ENCODE measurements at regions not wholly inside any gene's neighbourhood (a gene's known extent, or its start where the extent isn't known, plus 50 kb on each side); places are given as distances from the start of the nearest gene placed in this dataset.

DNA sequence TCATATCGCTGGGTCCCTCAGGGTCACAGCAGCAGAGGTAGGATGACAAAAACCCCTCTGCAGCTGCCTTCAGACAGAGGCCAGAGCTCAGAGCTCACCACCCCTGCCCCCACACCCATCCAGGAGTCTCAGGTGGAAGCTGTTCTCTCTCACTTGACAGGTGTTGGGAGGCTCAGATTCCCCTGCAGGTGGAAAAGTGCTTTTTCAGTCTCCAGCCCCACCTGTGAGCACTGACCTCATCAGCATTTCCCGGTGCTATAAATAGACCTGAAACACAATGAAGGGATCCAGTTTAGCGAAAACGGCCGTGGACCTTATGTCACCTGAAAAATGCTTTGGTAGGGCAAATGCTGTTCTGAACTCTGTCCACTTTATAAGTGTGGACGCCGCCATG lies 254.9 kb downstream of the NDUFA10 start:
- TF ChIP-seq POLR2AphosphoS5 (IDR thresholded peaks at IDR 0.05; ENCODE audit: low read depth, low read length), result no peak
- TF ChIP-seq SIN3A (IDR thresholded peaks at IDR 0.05; ENCODE audit: borderline replicate concordance, insufficient read depth, low read length), result no peak
- TF ChIP-seq FOXP2 (optimal IDR thresholded peaks at IDR 0.05; ENCODE audit: borderline replicate concordance, extremely low read depth, extremely low read length, insufficient read depth), result no peak
- TF ChIP-seq, protein P1, sequence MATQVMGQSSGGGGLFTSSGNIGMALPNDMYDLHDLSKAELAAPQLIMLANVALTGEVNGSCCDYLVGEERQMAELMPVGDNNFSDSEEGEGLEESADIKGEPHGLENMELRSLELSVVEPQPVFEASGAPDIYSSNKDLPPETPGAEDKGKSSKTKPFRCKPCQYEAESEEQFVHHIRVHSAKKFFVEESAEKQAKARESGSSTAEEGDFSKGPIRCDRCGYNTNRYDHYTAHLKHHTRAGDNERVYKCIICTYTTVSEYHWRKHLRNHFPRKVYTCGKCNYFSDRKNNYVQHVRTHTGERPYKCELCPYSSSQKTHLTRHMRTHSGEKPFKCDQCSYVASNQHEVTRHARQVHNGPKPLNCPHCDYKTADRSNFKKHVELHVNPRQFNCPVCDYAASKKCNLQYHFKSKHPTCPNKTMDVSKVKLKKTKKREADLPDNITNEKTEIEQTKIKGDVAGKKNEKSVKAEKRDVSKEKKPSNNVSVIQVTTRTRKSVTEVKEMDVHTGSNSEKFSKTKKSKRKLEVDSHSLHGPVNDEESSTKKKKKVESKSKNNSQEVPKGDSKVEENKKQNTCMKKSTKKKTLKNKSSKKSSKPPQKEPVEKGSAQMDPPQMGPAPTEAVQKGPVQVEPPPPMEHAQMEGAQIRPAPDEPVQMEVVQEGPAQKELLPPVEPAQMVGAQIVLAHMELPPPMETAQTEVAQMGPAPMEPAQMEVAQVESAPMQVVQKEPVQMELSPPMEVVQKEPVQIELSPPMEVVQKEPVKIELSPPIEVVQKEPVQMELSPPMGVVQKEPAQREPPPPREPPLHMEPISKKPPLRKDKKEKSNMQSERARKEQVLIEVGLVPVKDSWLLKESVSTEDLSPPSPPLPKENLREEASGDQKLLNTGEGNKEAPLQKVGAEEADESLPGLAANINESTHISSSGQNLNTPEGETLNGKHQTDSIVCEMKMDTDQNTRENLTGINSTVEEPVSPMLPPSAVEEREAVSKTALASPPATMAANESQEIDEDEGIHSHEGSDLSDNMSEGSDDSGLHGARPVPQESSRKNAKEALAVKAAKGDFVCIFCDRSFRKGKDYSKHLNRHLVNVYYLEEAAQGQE (IDR thresholded peaks at IDR 0.05; ENCODE audit: insufficient read depth in 1 of 2, low read depth in 2 of 2, low read length in 2 of 2), result no peak
- no peak for TF ChIP-seq TAF1 (IDR thresholded peaks at IDR 0.05; ENCODE audit: borderline replicate concordance, insufficient read depth, low read length)

DNA sequence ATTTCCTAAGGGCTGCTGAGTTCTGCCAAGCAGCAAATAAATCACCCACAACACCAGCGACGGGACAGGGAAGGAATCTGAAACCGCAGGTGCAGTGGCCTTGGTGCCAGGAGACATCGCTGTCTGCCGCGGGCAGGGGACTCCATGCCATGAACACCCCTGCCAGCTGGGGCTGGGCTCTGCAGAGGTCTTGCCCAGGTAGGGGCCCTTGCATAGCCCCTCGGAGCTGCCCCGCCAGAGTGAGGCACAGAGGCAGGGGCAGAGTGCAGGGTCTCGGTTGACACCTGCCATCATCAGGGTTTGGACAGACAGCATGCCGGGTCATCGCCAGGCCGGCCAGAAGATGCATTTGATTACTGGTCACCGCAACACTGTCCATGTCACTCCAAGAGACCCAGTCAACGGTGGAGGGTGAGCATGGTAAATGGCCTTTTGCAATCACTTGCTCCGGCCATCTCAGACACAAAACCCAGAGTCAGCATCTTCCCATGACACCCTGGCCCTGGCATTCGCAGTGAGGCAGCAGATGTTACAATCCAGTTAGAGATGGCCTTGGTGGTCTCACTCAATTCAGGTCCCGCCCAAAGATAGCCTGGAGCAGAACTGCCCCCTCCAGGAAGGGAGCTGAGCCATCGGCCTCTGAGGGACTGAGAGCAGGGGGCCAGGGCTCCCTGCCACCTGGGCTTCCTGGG lies 255.4 kb downstream of the NDUFA10 start:
- TF ChIP-seq POLR2AphosphoS5 (IDR thresholded peaks at IDR 0.05; ENCODE audit: low read depth, low read length), result no peak
- TF ChIP-seq, protein P1 (IDR thresholded peaks at IDR 0.05; ENCODE audit: insufficient read depth in 1 of 2, low read depth in 2 of 2, low read length in 2 of 2), result no peak
- TF ChIP-seq TAF1 (IDR thresholded peaks at IDR 0.05; ENCODE audit: borderline replicate concordance, insufficient read depth, low read length), result no peak
- TF ChIP-seq FOXP2 (optimal IDR thresholded peaks at IDR 0.05; ENCODE audit: borderline replicate concordance, extremely low read depth, extremely low read length, insufficient read depth), result no peak
- TF ChIP-seq SIN3A (IDR thresholded peaks at IDR 0.05; ENCODE audit: borderline replicate concordance, insufficient read depth, low read length), result no peak

DNA sequence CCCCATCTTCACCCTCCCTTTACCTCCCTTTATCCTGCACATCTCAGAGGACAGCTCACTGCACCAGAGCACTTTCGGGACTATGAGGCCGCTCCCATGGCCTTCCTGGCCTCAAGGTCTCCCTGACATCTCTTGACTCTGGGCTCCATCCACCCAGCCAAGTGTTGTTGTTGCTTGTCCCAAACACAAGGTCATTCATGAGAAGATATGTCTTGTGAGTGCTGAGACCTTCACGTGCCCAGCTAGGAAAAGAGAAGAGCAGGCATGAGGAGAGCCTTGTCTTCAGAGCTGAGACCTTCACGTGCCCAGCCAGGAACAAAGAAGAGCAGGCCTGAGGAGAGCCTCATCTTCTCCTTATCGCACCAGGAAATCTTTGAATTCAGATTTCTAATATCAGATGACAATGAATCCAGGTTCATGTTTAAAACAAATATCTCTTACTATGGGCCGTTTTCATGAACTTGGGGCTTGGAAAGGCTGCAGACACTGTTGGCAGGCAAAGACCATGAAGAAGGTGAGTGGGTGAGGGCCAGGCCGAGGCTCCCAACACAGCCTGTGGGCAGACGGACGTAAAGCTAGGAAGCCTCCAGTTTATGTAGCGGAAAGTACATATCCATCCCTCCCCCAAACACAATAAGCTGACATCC lies 256.1 kb downstream of the NDUFA10 start:
- no peak for TF ChIP-seq TAF1 (IDR thresholded peaks at IDR 0.05; ENCODE audit: borderline replicate concordance, insufficient read depth, low read length)
- no peak for TF ChIP-seq FOXP2 (optimal IDR thresholded peaks at IDR 0.05; ENCODE audit: borderline replicate concordance, extremely low read depth, extremely low read length, insufficient read depth)
- TF ChIP-seq POLR2AphosphoS5 (IDR thresholded peaks at IDR 0.05; ENCODE audit: low read depth, low read length), result no peak
- no peak for TF ChIP-seq SIN3A (IDR thresholded peaks at IDR 0.05; ENCODE audit: borderline replicate concordance, insufficient read depth, low read length)
- TF ChIP-seq, protein P1 (IDR thresholded peaks at IDR 0.05; ENCODE audit: insufficient read depth in 1 of 2, low read depth in 2 of 2, low read length in 2 of 2), result no peak

DNA sequence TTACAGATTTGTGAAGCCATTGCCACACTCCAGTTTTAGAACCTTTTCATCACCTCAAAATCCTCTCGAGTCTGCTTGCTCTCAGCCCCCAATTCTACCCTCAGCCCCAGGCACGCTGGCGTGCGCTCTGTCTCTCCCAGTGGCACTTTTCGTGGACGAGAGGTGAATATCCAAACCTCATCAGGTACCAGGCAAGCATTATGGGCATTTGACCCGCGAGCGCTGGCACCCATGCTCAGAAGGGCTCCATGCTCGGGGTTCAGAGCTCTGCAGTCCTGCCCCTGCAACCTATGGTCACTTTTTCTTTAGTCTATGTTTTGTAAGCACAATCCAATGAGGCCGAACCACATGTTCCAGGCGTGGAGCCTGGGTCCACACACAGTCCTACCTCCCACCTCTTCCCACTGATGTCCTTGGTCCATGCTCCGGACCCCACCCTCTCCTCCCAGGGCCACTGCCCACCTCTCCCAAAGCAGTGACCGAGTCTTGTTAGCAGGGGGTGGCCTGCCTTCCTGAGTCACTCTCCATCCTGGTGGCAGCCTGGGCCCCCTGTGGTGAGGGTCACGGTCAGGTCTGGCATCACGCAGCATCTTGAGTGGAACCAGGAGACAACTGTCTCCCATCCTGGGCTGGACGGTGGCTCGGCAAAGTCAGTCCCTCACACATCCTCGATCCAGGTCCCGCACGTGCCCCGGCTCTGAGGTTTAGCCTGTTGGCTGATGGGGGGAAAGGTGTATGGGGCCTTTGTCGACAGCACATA lies 256.9 kb downstream of the NDUFA10 start:
- TF ChIP-seq TAF1 (IDR thresholded peaks at IDR 0.05; ENCODE audit: borderline replicate concordance, insufficient read depth, low read length) (no peak), FOXP2 (optimal IDR thresholded peaks at IDR 0.05; ENCODE audit: borderline replicate concordance, extremely low read depth, extremely low read length, insufficient read depth) (no peak), POLR2AphosphoS5 (IDR thresholded peaks at IDR 0.05; ENCODE audit: low read depth, low read length) (no peak)

DNA sequence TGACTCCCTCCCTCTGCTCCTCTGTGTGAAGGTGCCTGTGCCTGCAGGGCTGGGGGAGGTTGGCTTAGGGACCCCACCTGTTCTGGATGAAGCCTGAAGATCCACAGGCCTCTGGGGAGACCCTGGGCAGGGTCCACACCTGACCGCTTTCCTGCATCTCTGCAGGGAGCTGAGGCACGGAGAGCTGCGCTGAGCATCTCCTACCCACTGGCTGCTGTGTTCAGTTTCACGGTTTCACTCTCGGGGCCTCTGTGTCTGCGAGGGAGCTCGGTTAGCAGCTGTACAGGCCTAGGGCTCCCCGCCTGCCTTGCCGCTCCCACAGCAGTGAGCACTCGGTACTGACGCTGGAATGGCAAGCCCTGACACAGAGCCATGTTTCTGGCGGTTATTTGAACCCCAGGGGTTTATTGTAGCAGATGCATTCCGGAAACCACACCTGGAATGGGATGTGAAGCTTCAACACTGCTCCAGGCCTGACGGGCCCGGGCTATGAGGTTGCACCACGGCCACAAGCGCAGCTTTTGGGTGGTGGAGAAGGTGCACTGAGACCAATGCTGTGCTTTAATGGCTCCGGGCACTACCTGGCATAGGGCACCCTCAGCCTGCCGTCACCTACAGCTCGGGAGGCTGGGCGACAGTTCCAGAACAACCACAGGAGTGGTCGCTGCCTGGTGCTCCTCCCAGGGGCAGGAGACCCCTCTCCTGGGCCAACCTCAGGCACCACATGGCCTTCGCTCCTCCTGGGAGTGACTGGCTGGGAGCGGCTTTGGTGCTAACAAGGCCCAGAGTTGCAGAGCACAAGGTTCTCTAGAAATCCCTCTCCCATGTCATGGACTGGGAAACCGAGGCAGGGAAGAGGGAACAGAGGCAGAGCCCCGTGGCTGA lies 257.9 kb downstream of the NDUFA10 start:
- TF ChIP-seq SIN3A (IDR thresholded peaks at IDR 0.05; ENCODE audit: borderline replicate concordance, insufficient read depth, low read length) (no peak), TAF1 (IDR thresholded peaks at IDR 0.05; ENCODE audit: borderline replicate concordance, insufficient read depth, low read length) (no peak), POLR2AphosphoS5 (IDR thresholded peaks at IDR 0.05; ENCODE audit: low read depth, low read length) (no peak), FOXP2 (optimal IDR thresholded peaks at IDR 0.05; ENCODE audit: borderline replicate concordance, extremely low read depth, extremely low read length, insufficient read depth) (no peak)
- TF ChIP-seq, protein P1 (IDR thresholded peaks at IDR 0.05; ENCODE audit: insufficient read depth in 1 of 2, low read depth in 2 of 2, low read length in 2 of 2), result no peak
